GM18873 (cell line): ENCODE measurements at regions not wholly inside any gene's neighbourhood (a gene's known extent, or its start where the extent isn't known, plus 50 kb on each side); places are given as distances from the start of the nearest gene placed in this dataset.
"Not testable (repeated sequence)": the region's sequence is repeated elsewhere in the genome, so short reads cannot be mapped to it uniquely, and the experiment has no call there.

Experiments
- ATAC-seq: cut with Tn5 transposase; IDR thresholded peaks from one replicate; pipeline ENCODE4 v1.9.1; 2021; ENCODE audit warnings: mild to moderate bottlenecking, moderate library complexity, moderate number of reproducible peaks; ENCODE audit not compliant: unreplicated experiment, low FRiP score

DNA sequence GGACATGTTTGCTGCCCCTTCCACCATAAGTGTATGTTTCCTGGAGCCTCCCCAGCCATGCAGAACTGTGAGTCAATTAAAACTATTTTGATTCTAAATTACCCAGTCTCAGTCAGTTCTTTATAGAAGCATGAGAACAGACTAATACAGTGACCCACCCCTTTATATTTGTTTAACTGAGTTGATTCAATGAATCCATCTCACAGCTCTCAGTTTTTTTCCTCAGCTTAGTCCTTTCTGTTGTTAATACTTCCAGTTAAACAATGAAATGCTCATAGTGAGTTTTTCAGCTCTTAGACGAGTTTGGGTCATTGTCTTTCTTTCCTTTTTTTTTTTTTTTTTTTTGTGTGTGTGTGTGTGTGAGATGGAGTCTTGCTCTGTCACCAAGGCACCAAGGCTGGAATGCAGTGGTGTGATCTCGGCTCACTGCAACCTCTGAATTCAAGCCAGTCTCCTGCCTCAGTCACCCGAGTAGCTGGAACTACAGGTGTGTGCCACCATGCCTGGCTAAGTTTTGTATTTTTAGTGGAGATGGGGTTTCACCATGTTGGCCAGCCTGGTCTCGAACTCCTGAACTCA is 627.4 kb downstream of the SPATA31A7 start:
- not testable (repeated sequence) for ATAC-seq

GRCh38 chr9:61853624-61854259 is 663.9 kb downstream of the SPATA31A7 start:
- ATAC-seq: not testable (repeated sequence)

GRCh38 chr9:61854260-61854640 is 664.4 kb downstream of the SPATA31A7 start:
- not testable (repeated sequence) for ATAC-seq

DNA sequence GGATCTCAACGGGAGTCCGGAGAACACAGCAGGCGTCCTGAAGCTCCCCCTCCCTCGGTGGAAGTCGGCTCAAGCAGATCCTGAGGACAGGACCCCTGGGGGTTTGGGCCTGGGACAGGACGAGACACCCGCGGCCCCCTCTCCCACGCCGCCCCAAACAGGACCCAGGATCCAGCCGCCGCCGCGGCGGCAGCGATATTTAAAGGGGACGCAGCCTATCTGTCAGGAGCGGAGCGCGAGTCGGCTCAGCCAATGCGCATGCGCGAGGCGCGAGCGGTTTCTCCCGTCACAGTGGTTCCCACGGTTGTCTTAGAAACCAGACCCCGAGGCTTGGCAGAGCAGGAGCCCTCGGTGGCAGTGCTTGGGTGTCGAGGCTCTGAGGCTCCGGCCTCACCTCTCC is 666.4 kb downstream of the SPATA31A7 start:
- ATAC-seq: peak; percentile 51

- not testable (repeated sequence) for ATAC-seq
These were observed 667.1 kb downstream of the SPATA31A7 start for GRCh38 chr9:61856858-61857453.

- peak; percentile 97 for ATAC-seq
These were observed 668.0 kb downstream of the SPATA31A7 start for GRCh38 chr9:61857709-61858351.

DNA sequence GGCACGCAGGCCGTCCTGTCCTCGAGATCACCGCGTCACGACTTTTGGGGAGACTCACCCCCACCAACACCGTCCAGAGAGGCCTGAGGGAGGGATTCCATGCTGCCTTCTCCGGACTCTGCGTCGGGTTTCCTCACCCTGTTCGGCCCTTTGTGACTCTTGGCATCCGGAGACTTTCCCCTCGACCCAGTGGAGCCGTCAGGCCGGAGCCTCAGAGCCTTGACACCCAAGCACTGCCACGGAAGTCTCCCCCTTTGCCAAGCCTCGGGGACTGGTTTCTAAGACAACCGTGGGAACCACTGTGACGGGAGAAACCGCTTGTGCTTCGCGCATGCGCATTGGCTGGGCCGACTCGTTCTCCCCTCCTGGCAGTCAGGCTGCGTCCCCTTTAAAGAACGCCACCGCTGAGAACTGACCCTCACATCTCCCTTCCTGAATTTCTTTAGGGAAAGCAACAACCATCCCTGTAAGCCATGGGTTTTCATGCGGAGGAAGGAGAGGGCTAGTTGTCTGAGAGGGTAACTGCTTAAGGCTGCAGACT is 672.7 kb downstream of the SPATA31A7 start:
- not testable (repeated sequence) for ATAC-seq

DNA sequence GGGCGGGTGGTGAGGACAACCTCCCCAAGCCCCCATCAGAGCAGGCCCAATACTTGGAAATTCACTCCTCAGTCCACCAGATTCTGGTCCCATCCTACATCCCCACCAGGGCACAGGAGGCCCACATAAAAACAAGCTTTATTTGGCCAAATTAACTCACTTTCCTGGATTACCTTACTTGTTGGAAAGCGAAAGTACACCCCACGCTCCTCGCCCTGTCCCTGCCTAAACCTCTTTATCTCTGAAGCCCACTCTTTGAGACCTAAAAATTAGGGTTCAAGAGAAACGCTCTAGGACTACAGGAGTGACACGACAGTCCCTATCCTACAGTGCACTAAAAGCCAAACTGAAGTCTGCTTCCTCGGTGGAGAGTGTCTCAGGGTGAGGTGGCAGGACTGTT is 674.6 kb downstream of the SPATA31A7 start:
- ATAC-seq: not testable (repeated sequence)

- ATAC-seq: not testable (repeated sequence)
These were observed 679.1 kb downstream of the SPATA31A7 start for GRCh38 chr9:61868965-61869364.

DNA sequence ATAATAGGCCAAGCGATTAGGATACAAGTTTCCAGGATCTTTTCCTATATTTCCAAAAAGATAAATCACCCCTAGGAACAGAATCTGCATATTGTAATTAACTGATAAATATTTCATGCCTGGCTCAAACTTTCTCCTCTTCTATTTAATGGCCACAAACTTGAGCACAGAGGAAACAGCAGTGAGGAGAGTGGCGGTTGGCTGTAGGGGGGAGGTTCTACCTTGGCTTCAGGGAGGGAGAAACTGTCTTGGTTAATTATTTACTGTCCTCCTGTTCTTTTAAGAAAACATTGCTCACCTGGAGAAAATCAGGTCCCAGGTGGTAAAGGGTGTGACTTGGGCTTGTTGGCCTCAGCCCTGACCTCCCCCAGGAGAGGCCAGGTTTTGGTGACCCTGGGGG is 682.5 kb downstream of the SPATA31A7 start:
- ATAC-seq: not testable (repeated sequence)
